ENCODE measurements at regions not wholly inside any gene's neighbourhood (a gene's known extent, or its start where the extent isn't known, plus 50 kb on each side); places are given as distances from the start of the nearest gene placed in this dataset.

GRCh38 chr19:30780032-30780431, 407.8 kb downstream of the ZNF536 start:
- Histone ChIP-seq H3K23me2 (ENCODE audit: low read depth, low read length) (no peaks in the 10 kb centered on the region), H3K56ac (replicated peaks; ENCODE audit: insufficient read length, low read depth, low read length) (no peak overlapping the region), H2BK12ac (ENCODE audit: low read depth, low read length) (no peak overlapping the region), H2BK20ac (ENCODE audit: low read length) (no peak overlapping the region), H3K36me3 (ENCODE audit: control insufficient read depth in 2 of 4, insufficient read depth in 4 of 4, low read length in 3 of 4) (no peaks in the 10 kb centered on the region; a peak in 2 of 8 replicates), H3K79me1 (ENCODE audit: low read depth, low read length) (no peaks in the 10 kb centered on the region), H3K79me2 (ENCODE audit: control insufficient read depth in 1 of 2, insufficient read depth in 2 of 2, low read length in 2 of 2) (no peaks in the 10 kb centered on the region), H3K23ac (ENCODE audit: insufficient read length) (no peak overlapping the region), H2AK5ac (ENCODE audit: low read depth, low read length) (no peak overlapping the region), H3K4me1 (replicated peaks in 1 of 4; ENCODE audit: control insufficient read depth in 3 of 4, insufficient read depth in 4 of 4, low read length in 3 of 4) (no peaks in the 10 kb centered on the region), H3K9ac (replicated peaks in 1 of 4; ENCODE audit: extremely low read depth in 1 of 4, low read depth in 3 of 4, low read length in 3 of 4) (no peak overlapping the region), H4K20me1 (replicated peaks in 1 of 2; ENCODE audit: control insufficient read depth in 1 of 2, insufficient read depth in 2 of 2, low read length in 2 of 2) (no peaks in the 10 kb centered on the region), H3K4me3 (ENCODE audit: extremely low read depth in 1 of 4, insufficient read depth in 2 of 4, low read depth in 3 of 4, low read length in 4 of 4) (no peak overlapping the region), H3K4me2 (ENCODE audit: insufficient read depth in 1 of 2, low read depth in 2 of 2, low read length in 2 of 2) (no peak overlapping the region), H3K4ac (replicated peaks; ENCODE audit: insufficient read length, low read depth, low read length) (no peak overlapping the region), H3K27ac (ENCODE audit: low read depth, low read length) (no peak overlapping the region), H4K8ac (ENCODE audit: extremely low read depth, insufficient read depth, low read length) (no peak overlapping the region), H4K91ac (replicated peaks; ENCODE audit: insufficient read length, low read length) (no peak overlapping the region), H4K5ac (ENCODE audit: insufficient read length, low read depth, low read length) (no peak overlapping the region), H3K18ac (ENCODE audit: extremely low read depth, low read length) (no peak overlapping the region), H3K14ac (ENCODE audit: insufficient read length) (no peak overlapping the region), H3K27me3 (replicated peaks in 1 of 4; ENCODE audit: control insufficient read depth in 3 of 4, extremely low read depth in 1 of 4, insufficient read depth in 3 of 4, low read length in 3 of 4) (no peaks in the 10 kb centered on the region), H2BK5ac (ENCODE audit: low read depth, low read length) (no peak overlapping the region), H2BK15ac (ENCODE audit: low read length) (no peak overlapping the region), H3K9me3 (ENCODE audit: insufficient read depth in 2 of 2, low read depth in 1 of 2, low read length in 1 of 2) (no peaks in the 10 kb centered on the region), H2BK120ac (replicated peaks; ENCODE audit: low read depth, low read length) (no peak overlapping the region), H2AFZ (ENCODE audit: low read length) (no peak overlapping the region)
- CTCF ChIA-PET (ENCODE audit: partially characterized antibody) = interaction anchor here (0.7 kb wide), 1 partner anchor 27 kb away, joined by 3 read pairs; no protein-coding TSS in a partner anchor
- FAIRE-seq = no peak
- DNase-seq (ENCODE audit: low read depth in 1 of 2, low spot score in 2 of 2) = no peak
- WGBS, 2 experiments (ENCODE audit: extremely low coverage in 1 of 2, insufficient coverage in 1 of 2, insufficient read length in 1 of 2, insufficient replicate concordance in 2 of 2, low coverage in 1 of 2, low lambda C conversion rate in 2 of 2, missing lambda C conversion rate in 1 of 2) = 95% methylated on average over 6 of the region's 6 CpGs; no CpG with 5 or more reads in 1 of the 2 experiments
- POLR2A ChIA-PET (ENCODE audit: partially characterized antibody) = no interaction called here
- TF ChIP-seq SP4 (IDR thresholded peaks at IDR 0.05; ENCODE audit: low read length) = no peak
- TF ChIP-seq CBX5 (IDR thresholded peaks at IDR 0.05; ENCODE audit: low read depth, low read length) = no peak
- TF ChIP-seq CTCF (IDR thresholded peaks at IDR 0.05; ENCODE audit: control extremely low read depth in 1 of 3, insufficient read depth in 1 of 3, low read depth in 1 of 3, low read length in 3 of 3) = no peak
- no peak for TF ChIP-seq ZNF274 (IDR thresholded peaks at IDR 0.05; ENCODE audit: borderline replicate concordance, extremely low read depth, low read length)
- no peak for TF ChIP-seq CHD1 (IDR thresholded peaks at IDR 0.05; ENCODE audit: low read depth, low read length)
- TF ChIP-seq EGR1 (IDR thresholded peaks at IDR 0.05; ENCODE audit: borderline replicate concordance, low read depth, low read length) = no peak
- no peak for TF ChIP-seq TEAD4 (IDR thresholded peaks at IDR 0.05; ENCODE audit: low read depth, low read length)
- no peak for TF ChIP-seq PHF8 (conservative IDR thresholded peaks at IDR 0.05; ENCODE audit: low read depth, low read length)
- TF ChIP-seq JUND (IDR thresholded peaks at IDR 0.05; ENCODE audit: low read length) = no peak
- TF ChIP-seq JUN (IDR thresholded peaks at IDR 0.05; ENCODE audit: low read depth, low read length) = no peak
- no peak for TF ChIP-seq SIRT6 (IDR thresholded peaks at IDR 0.05; ENCODE audit: low read length)
- no peak for TF ChIP-seq CTBP2 (IDR thresholded peaks at IDR 0.05; ENCODE audit: borderline replicate concordance, insufficient read depth, insufficient read length, low read length)
- TF ChIP-seq TAF1 (IDR thresholded peaks at IDR 0.05; ENCODE audit: low read depth, low read length) = no peak
- no peak for TF ChIP-seq HDAC6 (IDR thresholded peaks at IDR 0.05; ENCODE audit: low read depth, low read length)
